ENCODE measurements at regions not wholly inside any gene's neighbourhood (a gene's known extent, or its start where the extent isn't known, plus 50 kb on each side); places are given as distances from the start of the nearest gene placed in this dataset.

- Histone ChIP-seq H3K9me3 (ENCODE audit: control insufficient read depth in 2 of 3, low read length in 3 of 3) (no peaks in the 10 kb centered on the region), H3K4me3 (ENCODE audit: low read length) (no peak overlapping the region), H3K4me1 (ENCODE audit: control insufficient read depth in 2 of 2, insufficient read depth in 2 of 2, low read length in 2 of 2) (no peaks in the 10 kb centered on the region), H3K27me3 (ENCODE audit: control insufficient read depth in 2 of 2, insufficient read depth in 2 of 2, low read length in 2 of 2) (no peaks in the 10 kb centered on the region), H3K36me3 (ENCODE audit: control insufficient read depth in 2 of 3, insufficient read depth in 3 of 3, low read length in 3 of 3) (no peaks in the 10 kb centered on the region), H3K27ac (ENCODE audit: low read depth, low read length) (no peak overlapping the region)
- no peak for ATAC-seq
- DNase-seq, result no peak
- CTCF ChIA-PET, result no interaction called here
- Mint-ChIP-seq H3K4me1 (no peaks in the 10 kb centered on the region), H3K4me3 (no peak overlapping the region), H3K36me3 (no peaks in the 10 kb centered on the region), H3K27me3 (no peaks in the 10 kb centered on the region), H3K9me3 (peaks cover 0 to 7% (median 0%) of the 10 kb centered on the region in 11 donors), H3K27ac (no peak overlapping the region)
- intact Hi-C loops (cut with micrococcal nuclease), result no loop called here
- POLR2A ChIA-PET, result no interaction called here
Measured at GRCh38 chr9:80435591-80435990, 863.8 kb downstream of the TLE4 start.

DNA sequence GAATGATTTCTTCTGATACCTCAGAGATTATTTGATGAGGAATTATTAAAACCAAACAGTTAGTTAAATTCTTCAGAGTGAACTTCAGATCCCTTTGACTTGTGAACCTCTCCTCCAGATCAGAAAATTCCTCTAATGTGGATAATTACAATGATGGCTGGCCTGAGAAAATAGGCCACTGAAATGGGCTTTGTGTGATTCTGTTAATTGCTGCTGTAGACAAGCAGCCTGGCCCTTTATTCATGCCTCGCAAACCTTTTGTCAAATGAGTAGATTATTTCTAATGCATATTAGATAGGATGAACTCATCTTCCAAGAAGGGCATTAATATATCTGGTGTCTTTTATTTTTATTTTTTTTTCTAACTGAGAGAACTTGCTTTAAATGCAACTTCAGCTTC, 855.2 kb downstream of the TLE4 start:
- CTCF ChIA-PET, result no interaction called here
- Mint-ChIP-seq H3K27ac (no peak overlapping the region), H3K4me3 (no peak overlapping the region), H3K9me3 (peaks cover 0 to 8% (median 5%) of the 10 kb centered on the region in 11 donors), H3K27me3 (no peaks in the 10 kb centered on the region), H3K36me3 (no peaks in the 10 kb centered on the region), H3K4me1 (no peaks in the 10 kb centered on the region)
- H3K27ac ChIP-seq (ENCODE audit: low read depth, low read length), result no peak overlapping the region
- POLR2A ChIA-PET, result no interaction called here
- DNase-seq, result no peak
- intact Hi-C loops (cut with micrococcal nuclease), result no loop called here
- H3K9me3 ChIP-seq (ENCODE audit: control insufficient read depth in 2 of 3, low read length in 3 of 3), result no peaks in the 10 kb centered on the region
- ATAC-seq, result no peak
- H3K4me3 ChIP-seq (ENCODE audit: low read length), result no peak overlapping the region
- no peaks in the 10 kb centered on the region for H3K27me3 ChIP-seq (ENCODE audit: control insufficient read depth in 2 of 2, insufficient read depth in 2 of 2, low read length in 2 of 2)
- no peaks in the 10 kb centered on the region for H3K36me3 ChIP-seq (ENCODE audit: control insufficient read depth in 2 of 3, insufficient read depth in 3 of 3, low read length in 3 of 3)
- H3K4me1 ChIP-seq (ENCODE audit: control insufficient read depth in 2 of 2, insufficient read depth in 2 of 2, low read length in 2 of 2), result no peaks in the 10 kb centered on the region

GRCh38 chr9:80417211-80417773, 845.5 kb downstream of the TLE4 start:
- H3K4me3 Mint-ChIP-seq, result no peak overlapping the region
- Histone ChIP-seq H3K9me3 (ENCODE audit: control insufficient read depth in 2 of 3, low read length in 3 of 3) (peaks cover 0 to 9% (median 0%) of the 10 kb centered on the region in 3 experiments), H3K27ac (ENCODE audit: low read depth, low read length) (no peak overlapping the region), H3K4me3 (ENCODE audit: low read length) (no peak overlapping the region), H3K36me3 (ENCODE audit: control insufficient read depth in 2 of 3, insufficient read depth in 3 of 3, low read length in 3 of 3) (no peaks in the 10 kb centered on the region), H3K27me3 (ENCODE audit: control insufficient read depth in 2 of 2, insufficient read depth in 2 of 2, low read length in 2 of 2) (no peaks in the 10 kb centered on the region), H3K4me1 (ENCODE audit: control insufficient read depth in 2 of 2, insufficient read depth in 2 of 2, low read length in 2 of 2) (no peaks in the 10 kb centered on the region)
- H3K27ac Mint-ChIP-seq, result no peak overlapping the region
- DNase-seq, result no peak
- ChIA-PET POLR2A (no interaction called here), CTCF (no interaction called here)
- H3K9me3 Mint-ChIP-seq, result peaks cover 5 to 49% (median 20%) of the 10 kb centered on the region in 11 donors
- intact Hi-C loops (cut with micrococcal nuclease), result no loop called here
- peaks cover 0 to 4% (median 0%) of the 10 kb centered on the region in 5 donors for H3K36me3 Mint-ChIP-seq
- no peaks in the 10 kb centered on the region for H3K27me3 Mint-ChIP-seq
- ATAC-seq, result no peak
- no peaks in the 10 kb centered on the region for H3K4me1 Mint-ChIP-seq

DNA sequence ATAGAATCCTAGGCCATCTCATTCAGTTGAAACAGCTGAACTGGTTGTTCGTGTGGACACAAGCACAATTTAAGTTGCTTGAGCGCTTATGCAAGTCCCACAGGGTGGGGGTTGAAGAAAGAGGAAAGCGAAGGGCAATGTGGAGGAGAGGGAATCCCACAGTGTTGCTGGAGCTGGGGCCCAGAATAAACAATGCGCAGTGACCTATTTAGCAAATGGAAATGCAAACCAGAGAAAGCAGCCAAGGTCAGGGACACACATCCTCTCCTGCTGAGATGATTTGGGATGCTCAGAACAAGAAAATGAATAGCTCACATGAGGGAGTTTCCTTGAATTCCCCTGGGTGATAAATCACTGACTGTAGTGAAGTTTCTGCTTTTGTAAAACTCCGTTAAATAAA, 838.3 kb downstream of the TLE4 start:
- Histone ChIP-seq H3K4me3 (ENCODE audit: low read length) (no peak overlapping the region), H3K9me3 (ENCODE audit: control insufficient read depth in 2 of 3, low read length in 3 of 3) (no peaks in the 10 kb centered on the region), H3K4me1 (ENCODE audit: control insufficient read depth in 2 of 2, insufficient read depth in 2 of 2, low read length in 2 of 2) (no peaks in the 10 kb centered on the region), H3K27me3 (ENCODE audit: control insufficient read depth in 2 of 2, insufficient read depth in 2 of 2, low read length in 2 of 2) (no peaks in the 10 kb centered on the region), H3K36me3 (ENCODE audit: control insufficient read depth in 2 of 3, insufficient read depth in 3 of 3, low read length in 3 of 3) (no peaks in the 10 kb centered on the region), H3K27ac (ENCODE audit: low read depth, low read length) (no peak overlapping the region)
- CTCF ChIA-PET, result no interaction called here
- Mint-ChIP-seq H3K27ac (no peak overlapping the region), H3K36me3 (no peaks in the 10 kb centered on the region), H3K4me3 (no peak overlapping the region), H3K4me1 (no peaks in the 10 kb centered on the region), H3K9me3 (peaks cover 0 to 21% (median 7%) of the 10 kb centered on the region in 11 donors), H3K27me3 (no peaks in the 10 kb centered on the region)
- DNase-seq (no peak), ATAC-seq (no peak)
- POLR2A ChIA-PET, result no interaction called here
- intact Hi-C loops (cut with micrococcal nuclease), result no loop called here

DNA sequence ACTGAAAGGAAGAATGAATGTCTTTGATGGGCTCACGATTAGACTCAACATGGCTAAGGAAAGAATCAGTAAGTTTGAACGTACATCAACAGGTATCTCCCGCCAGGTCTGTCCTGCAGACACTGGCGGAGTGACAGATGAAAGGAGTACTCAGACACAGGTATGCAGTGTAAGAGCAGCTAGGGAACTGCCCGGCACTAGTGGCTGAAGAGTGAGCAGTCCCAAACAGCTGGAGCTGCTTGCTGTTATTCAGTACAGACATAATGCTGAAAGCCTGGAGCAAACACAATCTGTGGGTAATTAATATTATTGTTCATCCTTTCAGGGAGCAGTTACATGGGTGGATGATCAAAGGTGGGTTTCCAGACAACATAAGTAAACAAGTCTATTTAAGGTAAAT, 835.5 kb downstream of the TLE4 start:
- Mint-ChIP-seq H3K27me3 (no peaks in the 10 kb centered on the region), H3K4me3 (no peak overlapping the region), H3K9me3 (peaks cover 0 to 22% (median 7%) of the 10 kb centered on the region in 11 donors), H3K27ac (no peak overlapping the region), H3K36me3 (no peaks in the 10 kb centered on the region), H3K4me1 (no peaks in the 10 kb centered on the region)
- Histone ChIP-seq H3K4me1 (ENCODE audit: control insufficient read depth in 2 of 2, insufficient read depth in 2 of 2, low read length in 2 of 2) (no peaks in the 10 kb centered on the region), H3K9me3 (ENCODE audit: control insufficient read depth in 2 of 3, low read length in 3 of 3) (no peaks in the 10 kb centered on the region), H3K27me3 (ENCODE audit: control insufficient read depth in 2 of 2, insufficient read depth in 2 of 2, low read length in 2 of 2) (no peaks in the 10 kb centered on the region), H3K36me3 (ENCODE audit: control insufficient read depth in 2 of 3, insufficient read depth in 3 of 3, low read length in 3 of 3) (no peaks in the 10 kb centered on the region), H3K27ac (ENCODE audit: low read depth, low read length) (no peak overlapping the region), H3K4me3 (ENCODE audit: low read length) (no peak overlapping the region)
- CTCF ChIA-PET, result no interaction called here
- ATAC-seq (no peak), DNase-seq (no peak)
- intact Hi-C loops (cut with micrococcal nuclease), result no loop called here
- POLR2A ChIA-PET, result no interaction called here

DNA sequence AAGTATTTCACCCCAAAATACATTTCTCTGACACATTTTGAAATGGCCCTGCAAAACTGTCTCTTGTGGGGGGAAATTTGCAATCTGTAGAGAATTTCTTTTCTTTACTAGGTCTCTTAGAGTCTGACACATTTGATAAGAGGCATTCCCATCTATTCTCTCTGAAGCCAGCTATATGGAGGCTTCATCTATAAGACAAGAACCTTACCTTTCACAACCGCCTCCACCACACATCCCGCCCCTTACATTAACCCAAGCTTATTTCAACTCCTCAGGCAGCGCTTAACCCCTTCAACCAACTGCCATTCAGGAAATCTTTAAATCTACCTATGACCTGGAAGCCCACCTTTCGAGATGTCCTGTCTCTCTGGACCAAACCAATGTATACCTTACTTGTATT, 829.5 kb downstream of the TLE4 start:
- Histone ChIP-seq H3K4me3 (ENCODE audit: low read length) (no peak overlapping the region), H3K27ac (ENCODE audit: low read depth, low read length) (no peak overlapping the region), H3K36me3 (ENCODE audit: control insufficient read depth in 2 of 3, insufficient read depth in 3 of 3, low read length in 3 of 3) (no peaks in the 10 kb centered on the region), H3K9me3 (ENCODE audit: control insufficient read depth in 2 of 3, low read length in 3 of 3) (no peaks in the 10 kb centered on the region), H3K27me3 (ENCODE audit: control insufficient read depth in 2 of 2, insufficient read depth in 2 of 2, low read length in 2 of 2) (no peaks in the 10 kb centered on the region), H3K4me1 (ENCODE audit: control insufficient read depth in 2 of 2, insufficient read depth in 2 of 2, low read length in 2 of 2) (no peaks in the 10 kb centered on the region)
- ATAC-seq (no peak), DNase-seq (no peak)
- H3K36me3 Mint-ChIP-seq, result no peaks in the 10 kb centered on the region
- no peaks in the 10 kb centered on the region for H3K4me1 Mint-ChIP-seq
- peaks cover 0 to 11% (median 4%) of the 10 kb centered on the region in 11 donors for H3K9me3 Mint-ChIP-seq
- H3K27me3 Mint-ChIP-seq, result no peaks in the 10 kb centered on the region
- ChIA-PET POLR2A (no interaction called here), CTCF (no interaction called here)
- intact Hi-C loops (cut with micrococcal nuclease), result no loop called here
- H3K4me3 Mint-ChIP-seq, result no peak overlapping the region
- no peak overlapping the region for H3K27ac Mint-ChIP-seq

- H3K4me1 Mint-ChIP-seq, result no peaks in the 10 kb centered on the region
- intact Hi-C loops (cut with micrococcal nuclease), result no loop called here
- CTCF ChIA-PET, result no interaction called here
- H3K4me3 ChIP-seq (ENCODE audit: low read length), result no peak overlapping the region
- H3K4me1 ChIP-seq (ENCODE audit: control insufficient read depth in 2 of 2, insufficient read depth in 2 of 2, low read length in 2 of 2), result no peaks in the 10 kb centered on the region
- no peak overlapping the region for H3K27ac ChIP-seq (ENCODE audit: low read depth, low read length)
- peaks cover 0 to 7% (median 4%) of the 10 kb centered on the region in 11 donors for H3K9me3 Mint-ChIP-seq
- H3K4me3 Mint-ChIP-seq, result no peak overlapping the region
- H3K27me3 ChIP-seq (ENCODE audit: control insufficient read depth in 2 of 2, insufficient read depth in 2 of 2, low read length in 2 of 2), result no peaks in the 10 kb centered on the region
- POLR2A ChIA-PET, result no interaction called here
- DNase-seq (no peak), ATAC-seq (no peak)
- H3K27ac Mint-ChIP-seq, result no peak overlapping the region
- no peaks in the 10 kb centered on the region for H3K36me3 Mint-ChIP-seq
- H3K36me3 ChIP-seq (ENCODE audit: control insufficient read depth in 2 of 3, insufficient read depth in 3 of 3, low read length in 3 of 3), result no peaks in the 10 kb centered on the region
- no peaks in the 10 kb centered on the region for H3K9me3 ChIP-seq (ENCODE audit: control insufficient read depth in 2 of 3, low read length in 3 of 3)
- no peaks in the 10 kb centered on the region for H3K27me3 Mint-ChIP-seq
Measured at GRCh38 chr9:80400624-80401230, 829.0 kb downstream of the TLE4 start.

All from naive thymus-derived CD4-positive, alpha-beta T cell (primary cell).